HG02973 (cell line): ENCODE measurements at regions not wholly inside any gene's neighbourhood (a gene's known extent, or its start where the extent isn't known, plus 50 kb on each side); places are given as distances from the start of the nearest gene placed in this dataset.

Experiments
- ATAC-seq: cut with Tn5 transposase; IDR thresholded peaks from one replicate; pipeline ENCODE4 v1.9.1; 2021; ENCODE audit warnings: moderate library complexity; ENCODE audit not compliant: unreplicated experiment

DNA sequence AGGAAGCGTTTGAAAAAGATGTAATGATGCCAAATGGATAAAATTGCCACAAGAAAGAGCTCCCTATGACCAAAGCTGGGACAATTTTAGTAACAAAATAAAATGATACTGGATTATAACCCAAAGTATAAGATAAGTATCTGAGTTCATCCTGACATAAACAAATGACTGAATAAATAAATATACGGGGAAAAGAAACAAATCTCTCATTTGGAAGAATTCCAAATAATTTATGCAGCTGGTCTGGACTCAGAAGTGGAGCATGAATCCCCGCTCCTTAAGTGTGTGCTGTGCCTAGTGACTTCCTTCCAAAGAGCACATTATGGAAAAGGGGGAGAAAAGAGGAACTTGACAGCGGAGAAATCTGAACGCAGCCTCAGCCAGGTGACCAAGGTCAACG is 186.2 kb downstream of the RAMP3 start:
- ATAC-seq: no peak

DNA sequence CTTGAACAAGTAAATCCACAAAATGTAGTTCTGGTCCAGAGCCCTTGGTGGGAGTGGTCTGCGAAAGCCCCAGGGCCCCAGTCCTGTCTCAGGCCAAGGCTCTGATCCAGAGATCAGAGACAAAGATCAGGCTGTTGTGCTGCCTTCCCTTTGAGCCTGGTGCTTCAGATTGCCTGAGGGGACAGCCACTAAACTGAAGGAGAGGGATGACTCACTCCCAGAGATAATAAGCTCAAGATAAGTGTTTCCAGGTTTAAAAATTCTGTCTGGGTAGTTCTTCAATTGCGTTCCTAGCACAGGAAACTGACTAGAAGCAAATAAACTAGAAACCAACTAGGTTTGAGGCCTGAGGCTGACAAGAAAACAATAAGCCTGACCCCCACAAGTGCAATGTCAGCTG is 190.2 kb downstream of the RAMP3 start:
- no peak for ATAC-seq

DNA sequence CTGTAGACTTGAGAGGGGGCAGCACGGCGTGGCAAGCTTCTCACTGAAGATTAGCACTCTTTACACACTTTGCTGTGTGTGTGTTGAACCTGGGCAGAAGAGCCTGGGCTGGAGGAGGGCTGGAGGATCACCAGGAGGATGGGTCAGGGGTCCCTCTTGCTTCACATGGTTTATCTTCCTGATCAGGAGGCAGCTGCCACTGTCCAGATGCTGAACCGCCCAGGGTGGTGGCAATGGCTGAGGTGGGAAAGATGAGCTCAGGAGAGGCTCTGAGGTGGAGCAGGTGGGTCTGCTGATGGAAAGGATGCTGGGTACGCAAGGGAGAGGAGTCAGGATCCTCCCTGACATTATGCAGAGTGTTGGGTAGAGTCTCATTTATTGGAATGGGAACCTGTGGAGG is 191.5 kb downstream of the RAMP3 start:
- ATAC-seq: no peak

DNA sequence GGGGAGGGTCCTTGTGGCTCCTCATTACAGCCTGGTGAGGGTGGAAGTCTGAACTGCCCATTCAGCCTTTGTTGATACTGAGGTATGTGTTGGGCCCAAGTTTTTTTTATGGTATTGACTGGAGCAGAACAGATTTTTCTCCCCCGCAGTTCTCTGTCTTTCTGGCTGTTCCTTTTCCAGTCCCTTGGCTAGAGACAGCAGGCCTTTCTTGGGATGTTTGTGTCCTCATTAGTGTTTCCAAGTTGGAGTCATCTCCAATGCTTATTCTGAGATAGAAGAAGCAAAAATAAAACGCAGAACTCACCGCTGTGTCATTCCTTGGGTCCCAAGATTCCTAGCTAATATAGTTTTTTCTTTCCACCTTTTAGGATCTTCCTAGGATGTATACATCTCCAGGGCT is 193.3 kb downstream of the RAMP3 start:
- ATAC-seq: no peak

DNA sequence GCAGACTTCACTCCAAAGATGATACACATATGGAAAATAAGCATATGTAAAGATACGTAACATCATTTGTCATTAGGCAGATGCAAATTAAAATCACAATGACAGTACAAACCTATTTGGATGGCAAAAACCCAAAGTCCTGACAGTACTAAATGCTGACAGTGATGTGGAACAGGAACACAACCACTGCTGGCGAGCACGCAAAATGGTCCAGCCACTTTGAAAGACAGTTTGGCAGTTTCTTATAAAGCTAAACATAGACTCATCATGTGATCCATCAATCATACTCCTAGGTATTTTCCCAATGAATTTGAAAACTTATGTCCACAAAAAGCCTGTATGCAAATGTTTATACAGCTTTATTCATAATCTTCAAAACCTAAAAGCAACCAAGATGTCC is 200.7 kb downstream of the RAMP3 start:
- no peak for ATAC-seq

DNA sequence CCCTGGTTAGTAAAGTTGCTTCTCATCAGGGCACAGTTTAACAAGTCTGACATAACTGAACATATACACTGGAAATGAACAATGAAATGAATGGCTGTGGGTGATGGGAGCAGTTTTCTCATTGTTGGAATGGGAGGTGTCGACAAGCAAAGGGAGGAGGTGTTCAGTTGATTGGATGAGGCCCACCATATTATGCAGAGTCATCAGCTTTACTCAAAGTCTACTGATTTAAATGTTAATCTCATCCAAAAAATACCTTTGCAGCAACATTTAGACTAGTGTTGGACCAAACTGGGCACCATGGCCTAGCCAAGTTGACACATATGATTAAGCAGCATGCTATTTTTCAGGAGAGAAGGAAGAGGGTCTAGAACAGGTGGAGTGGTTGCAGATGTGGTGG is 201.7 kb downstream of the RAMP3 start:
- no peak for ATAC-seq

DNA sequence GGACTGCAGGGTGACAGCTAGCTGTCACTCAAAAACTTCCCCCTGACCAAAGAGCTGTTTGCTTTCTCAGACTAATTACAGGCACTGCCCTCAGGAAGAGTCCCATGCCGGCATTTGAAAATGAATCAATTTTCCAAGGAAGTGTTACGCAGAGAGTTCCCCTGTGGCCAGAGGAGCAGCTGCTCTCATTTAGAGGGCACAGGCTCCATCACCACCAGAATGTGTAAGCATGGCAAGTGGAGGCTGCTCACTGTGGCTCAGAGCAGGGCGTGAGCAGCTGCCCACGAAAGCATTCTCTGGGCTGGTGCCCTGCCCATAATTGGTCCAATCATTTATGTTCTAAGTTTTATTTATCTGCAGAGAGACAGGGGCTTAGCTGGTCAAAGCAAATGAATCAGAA is 202.2 kb downstream of the RAMP3 start:
- no peak for ATAC-seq

DNA sequence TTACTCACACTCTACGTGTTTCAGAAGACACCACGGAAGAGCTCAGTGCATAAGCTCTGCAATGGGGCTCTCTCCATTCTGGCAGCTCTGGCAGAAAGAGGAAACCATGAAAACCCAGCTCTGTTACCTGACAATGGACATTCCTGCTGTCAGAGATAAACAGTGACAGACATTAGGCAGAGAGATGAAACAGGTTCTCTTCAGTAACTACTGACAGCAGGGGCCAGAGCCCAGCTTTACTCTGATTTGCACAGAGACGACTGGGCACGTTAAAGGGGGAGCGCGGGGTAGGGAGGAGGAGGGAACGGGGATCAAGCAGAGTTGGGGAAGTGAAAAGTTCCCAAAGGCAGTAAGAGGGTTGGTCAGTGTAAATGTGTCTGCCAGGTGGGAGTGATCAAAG is 206.1 kb downstream of the RAMP3 start:
- no peak for ATAC-seq

DNA sequence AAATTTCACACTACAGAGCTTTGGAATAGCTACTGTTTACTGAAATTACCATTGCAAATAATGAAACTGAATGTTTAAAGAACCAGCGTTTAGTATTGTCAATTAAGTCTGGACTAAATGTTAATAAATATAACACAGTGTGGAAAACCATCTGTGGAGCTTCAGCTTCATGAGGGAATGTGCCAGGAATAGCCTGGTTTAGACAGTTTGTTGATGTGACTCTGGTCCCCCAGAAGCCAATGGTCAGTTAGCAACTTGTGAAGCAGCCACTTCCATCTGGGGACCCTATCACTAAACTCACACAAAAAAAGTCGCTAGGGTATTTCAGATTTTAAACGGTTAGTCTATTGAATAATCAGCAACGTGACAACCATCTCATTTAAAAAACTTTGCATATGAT is 207.8 kb downstream of the RAMP3 start:
- ATAC-seq: no peak

DNA sequence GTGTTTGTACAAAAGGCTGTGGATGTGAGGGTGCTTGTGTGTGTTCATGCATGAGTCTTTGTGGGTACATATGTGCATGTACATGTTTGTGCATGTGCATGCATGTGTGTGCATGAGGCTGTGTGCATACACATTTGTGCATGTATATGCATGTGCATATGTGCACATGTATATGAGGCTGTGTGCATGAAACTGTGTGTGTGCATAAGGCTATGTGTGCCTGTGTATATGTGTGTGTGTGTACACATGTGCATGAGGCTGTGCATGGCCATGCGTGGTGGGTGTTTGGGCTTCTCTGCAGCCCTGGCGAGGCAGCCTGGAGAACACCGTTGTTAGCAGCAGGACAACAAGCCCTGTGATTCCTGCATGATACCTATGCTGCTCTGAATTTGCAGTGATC is 207.7 kb upstream of the ADCY1 start:
- no peak for ATAC-seq

DNA sequence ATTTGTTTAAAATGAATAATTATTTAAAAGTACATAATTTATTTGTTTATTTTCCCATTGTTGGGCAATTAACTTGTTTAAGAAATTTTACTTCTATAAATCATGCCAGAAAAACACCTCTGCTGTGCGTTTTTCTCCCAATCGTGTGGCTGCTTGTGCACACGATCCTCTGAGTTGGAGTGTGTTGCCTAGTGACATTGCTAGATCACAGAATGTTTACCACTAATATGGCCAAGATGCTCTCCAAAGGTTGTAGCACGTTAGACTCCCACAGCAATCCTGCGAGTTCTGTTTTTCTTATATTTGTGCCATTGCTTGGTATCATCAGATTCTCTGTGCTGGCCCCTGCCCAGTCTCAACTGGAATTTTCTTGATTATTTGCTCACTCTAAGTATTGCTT is 207.1 kb upstream of the ADCY1 start:
- no peak for ATAC-seq

DNA sequence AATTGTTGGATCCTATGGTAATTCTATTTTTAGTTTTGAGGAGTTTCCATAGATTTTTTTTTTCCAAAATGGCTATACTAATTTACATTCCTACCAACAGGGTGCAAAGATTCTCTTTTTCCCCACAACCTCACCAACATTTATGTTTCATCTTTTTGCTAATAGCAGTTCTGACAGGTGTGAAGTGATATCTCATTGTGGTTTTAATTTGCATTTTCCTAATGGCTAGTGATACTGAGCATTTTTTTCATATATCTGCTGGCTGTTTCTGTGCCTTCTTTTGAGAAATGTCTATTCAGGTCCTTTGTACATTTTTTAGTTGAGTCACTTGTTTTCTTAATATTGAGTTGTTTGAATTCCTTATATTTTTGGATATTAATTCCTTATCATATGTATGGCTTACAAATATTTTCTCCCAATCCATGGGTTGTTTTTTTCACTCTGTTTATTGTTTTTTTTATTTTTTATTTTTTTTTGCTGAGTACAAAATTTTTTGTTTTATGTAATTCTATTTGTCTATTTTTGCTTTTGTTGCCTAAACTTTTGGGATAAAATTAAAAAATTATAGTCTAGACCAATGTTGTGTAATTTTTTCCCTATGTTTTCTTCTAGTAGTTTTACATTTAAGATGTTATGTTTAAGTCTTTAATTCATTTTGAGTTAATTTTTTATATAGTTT is 205.9 kb upstream of the ADCY1 start:
- no peak for ATAC-seq

DNA sequence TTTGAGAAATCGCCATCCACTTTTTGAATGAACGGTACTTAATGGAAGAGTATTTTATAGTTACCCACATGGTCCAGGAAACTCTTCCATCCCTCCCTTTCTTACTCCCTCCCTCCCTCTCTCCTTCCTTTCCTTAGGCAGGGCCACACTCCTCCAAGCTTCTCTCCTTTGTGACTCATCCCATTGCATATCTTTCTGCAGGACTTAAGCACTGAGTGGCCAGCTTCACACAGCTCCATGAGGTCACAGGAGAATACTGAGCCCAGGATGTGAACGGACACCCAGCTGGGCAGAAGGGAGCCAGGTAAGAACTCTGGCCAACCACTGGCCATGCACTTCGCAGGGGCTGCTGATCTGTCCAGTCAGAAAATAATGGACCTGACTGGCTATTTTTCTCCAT is 189.7 kb upstream of the ADCY1 start:
- ATAC-seq: no peak

DNA sequence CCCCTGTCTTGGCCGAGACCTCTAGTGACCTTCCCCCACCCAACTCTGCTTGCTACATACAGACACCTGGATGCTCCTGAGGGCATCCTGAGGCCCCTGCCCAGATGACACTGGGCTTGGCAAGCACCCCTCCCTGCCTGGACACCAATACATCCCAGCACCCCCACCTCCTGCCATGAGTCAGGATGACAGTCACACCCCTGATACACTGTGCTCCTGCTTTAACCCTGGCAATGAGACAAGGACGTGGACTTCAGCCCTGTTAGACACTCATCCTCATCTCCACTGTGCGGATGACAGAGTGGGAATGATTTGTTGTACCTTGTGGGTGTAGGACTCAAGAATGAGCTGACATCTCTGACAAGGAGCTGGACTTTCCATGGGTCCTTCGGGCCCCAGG is 186.3 kb upstream of the ADCY1 start:
- no peak for ATAC-seq

DNA sequence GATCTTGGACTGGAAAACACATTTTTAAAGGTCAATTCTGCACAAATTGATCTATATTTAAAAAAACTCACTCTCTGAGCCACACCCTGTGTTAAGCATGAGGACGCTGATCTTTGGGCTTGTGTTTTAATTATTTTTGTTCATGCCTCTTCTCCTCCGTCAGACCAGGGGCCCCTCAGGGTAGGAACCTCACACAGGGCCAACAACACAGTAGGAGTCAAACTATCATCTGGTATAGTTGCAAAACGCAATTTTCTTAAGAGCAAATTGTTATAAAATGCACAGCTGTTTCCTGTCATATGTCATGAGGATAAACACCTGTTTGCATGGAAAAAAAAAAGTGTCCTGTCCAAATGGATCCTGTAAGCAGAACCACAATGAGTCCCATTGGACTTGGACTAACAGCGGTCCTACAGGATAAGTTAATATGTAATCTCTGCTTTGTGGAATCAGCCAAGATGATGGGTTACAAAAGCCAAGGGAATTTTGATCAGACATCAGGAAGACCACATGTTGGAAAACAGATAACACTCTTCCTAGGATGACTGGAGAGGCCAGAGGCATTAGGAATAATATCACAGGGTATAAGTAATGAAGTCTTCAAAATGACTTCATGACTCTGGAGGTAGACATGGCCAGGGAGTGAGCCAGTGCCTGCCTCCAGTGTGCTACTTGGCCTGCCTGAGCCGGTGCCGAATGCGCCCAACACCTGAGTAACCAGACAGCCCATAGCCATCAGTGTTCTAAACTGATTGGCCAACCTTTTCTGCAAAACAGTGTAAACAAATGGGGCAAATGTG is 184.9 kb upstream of the ADCY1 start:
- ATAC-seq: no peak

DNA sequence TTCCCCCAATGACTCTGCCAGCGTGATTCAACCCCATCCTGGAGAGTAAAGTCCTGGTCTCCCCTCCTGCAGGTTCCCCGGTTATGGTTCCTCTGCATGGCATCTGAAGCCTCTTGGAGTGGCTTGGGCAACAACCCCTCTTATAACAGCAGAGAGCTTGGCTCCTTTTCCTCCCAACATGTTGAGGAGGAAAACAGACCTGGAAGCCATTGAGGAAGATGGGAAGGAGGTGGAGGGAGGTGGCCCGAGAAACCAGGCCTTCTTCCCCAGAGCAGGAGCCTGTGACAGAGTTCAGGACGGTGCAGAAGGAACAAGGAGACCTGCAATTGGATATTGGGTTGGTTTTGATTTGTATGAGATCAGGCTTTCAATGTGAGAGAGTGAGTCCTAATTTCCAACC is 184.0 kb upstream of the ADCY1 start:
- no peak for ATAC-seq

DNA sequence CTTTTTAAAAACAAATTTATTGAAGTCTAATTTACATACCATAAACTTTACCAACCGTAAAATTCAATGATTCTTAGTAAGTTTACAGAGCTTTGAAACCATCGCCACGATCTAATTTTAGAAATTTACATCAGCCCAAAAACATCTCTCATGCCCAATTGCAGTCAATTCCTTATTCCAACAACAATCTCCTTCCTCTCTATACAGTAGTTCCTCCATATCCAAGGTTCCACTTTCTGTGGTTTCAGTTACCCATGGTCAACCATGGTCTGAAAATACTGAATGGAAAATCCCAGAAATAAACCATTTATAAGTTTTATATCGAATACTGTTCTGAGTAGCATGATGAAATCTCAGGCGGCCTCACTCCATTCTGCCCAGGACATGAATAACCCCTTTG is 183.4 kb upstream of the ADCY1 start:
- ATAC-seq: no peak

DNA sequence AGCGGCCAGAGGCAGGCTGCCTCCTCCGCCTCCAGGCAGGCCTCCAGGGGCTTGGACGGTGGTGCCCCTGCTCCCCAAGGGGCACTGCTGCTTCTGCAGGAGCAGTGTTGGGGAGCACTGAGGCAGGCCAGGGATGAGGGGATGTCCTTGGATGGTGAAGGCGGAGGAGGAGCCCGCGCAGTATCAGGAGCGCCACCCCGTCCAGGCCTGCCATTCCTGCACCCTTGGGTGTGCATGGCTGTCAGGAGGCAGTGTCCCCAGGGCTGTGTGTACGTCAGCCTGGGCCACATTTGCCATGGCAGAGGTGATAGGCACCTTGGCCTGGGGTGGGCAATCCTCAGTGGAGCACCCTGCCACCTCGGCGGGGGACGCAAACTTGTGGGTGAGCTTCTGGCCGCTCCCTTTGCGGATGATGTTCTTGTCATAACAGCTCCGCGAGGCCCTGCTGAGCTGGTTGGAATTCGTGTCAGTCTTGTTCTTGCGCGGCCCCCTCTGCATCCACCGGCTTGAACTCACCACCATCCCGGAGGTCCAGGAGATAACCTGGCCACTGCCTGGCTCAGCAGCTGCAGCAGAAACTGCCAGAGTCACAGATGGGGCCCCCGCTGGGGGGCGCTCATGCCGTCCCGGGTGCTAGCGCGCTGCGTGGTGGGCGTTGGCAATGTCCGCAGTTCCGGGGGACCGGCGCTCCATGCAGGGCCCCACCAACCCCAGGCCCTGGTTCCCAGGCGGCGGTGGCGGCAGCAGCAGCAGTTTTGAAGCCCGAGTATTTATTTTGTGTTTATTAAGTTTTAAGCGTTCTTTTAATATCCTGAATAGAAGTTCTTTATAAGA is 182.3 kb upstream of the ADCY1 start:
- no peak for ATAC-seq

DNA sequence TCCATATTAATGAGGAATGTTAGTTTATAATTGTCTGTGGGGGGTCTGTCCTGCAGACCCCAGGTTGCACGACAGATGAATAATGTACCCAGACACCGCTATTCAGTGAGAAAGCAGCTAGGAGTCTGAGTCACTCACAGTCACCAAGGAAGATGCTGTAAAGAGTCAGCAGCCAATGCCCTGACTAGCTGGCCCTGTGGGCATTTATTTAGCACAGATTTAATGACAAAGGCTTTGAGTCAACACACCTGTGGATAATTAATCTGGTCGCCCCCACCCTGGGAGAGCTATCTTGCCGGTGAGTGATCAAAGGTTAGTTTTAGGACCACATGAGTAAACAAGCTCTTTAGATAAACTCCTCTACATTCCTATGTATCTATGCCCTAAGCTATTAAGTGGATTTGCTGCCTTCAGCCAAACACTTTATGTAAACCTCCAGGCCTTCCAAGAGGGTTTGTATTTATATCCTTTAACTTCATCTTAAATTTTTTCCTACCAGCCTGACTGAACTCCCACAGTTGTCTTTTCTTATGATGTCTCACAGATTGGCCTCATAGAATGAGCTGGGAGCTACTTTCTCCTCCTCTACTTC is 180.0 kb upstream of the ADCY1 start:
- no peak for ATAC-seq

DNA sequence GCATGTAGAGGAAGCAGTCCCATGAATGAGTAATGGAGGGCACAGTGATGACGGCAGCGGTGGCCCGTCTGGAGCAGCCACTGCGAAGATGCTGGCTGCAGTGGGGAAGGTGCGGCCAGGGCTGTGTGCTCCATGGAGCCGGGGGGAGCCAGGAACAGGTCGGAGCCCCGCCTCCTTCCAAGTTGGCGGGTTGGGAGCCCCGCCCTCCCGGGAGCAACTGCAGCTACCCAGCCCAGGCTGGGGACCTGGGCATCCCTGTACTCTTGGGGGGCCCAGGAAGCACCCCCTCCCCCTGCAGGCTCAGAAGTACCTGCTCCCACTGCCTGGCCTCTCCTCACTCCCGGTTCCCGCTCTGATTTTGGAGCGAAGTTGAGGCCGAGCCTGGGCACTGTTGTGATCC is 175.1 kb upstream of the ADCY1 start:
- ATAC-seq: no peak

DNA sequence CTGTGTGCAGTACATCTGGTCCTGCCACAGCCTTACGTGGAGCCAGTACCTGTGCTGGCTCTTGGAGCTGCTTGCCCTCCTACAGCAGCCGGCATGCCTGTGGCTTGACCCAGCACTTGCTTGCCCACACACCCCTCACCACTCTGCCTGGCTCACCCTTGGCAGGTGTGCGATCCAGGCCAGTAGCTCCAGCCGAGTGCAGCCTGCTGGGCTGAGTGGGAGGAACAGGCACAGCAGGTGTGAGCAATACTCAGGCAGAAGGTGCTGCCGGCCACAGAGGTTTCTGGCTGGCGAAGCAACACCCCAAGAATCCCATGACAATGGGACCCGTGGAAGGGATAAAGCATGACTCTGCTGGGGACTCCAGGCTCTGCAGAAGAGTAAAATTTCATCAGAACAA is 173.5 kb upstream of the ADCY1 start:
- no peak for ATAC-seq

DNA sequence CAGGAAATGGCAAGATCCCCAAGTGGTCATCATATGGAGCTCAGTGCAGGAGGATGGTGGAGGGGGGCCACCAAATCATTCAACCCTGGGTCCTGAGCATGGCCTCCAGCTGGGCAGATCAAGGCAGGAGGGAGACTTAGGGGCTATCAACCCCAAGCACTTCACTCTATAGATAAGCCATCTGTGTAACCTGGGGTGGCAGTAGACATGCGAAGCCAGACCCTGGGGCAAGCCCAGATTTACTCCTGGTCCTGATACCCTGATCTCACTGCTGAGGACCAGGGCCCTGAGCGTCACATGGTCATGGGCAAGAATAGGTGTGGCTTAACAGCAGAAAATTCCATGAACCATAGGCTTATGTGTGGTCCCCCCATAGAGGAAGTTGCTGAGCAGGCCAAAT is 173.0 kb upstream of the ADCY1 start:
- no peak for ATAC-seq
